Stimulated activated naive CD4-positive, alpha-beta T cell treated with Interleukin-2 at 50 U/mL for 16 hours (primary cell): ENCODE measurements at regions not wholly inside any gene's neighbourhood (a gene's known extent, or its start where the extent isn't known, plus 50 kb on each side); places are given as distances from the start of the nearest gene placed in this dataset.

Experiments
- DNase-seq: peaks from one replicate; lab custom pipeline; 2025; lab: John Stamatoyannopoulos, UW

DNA sequence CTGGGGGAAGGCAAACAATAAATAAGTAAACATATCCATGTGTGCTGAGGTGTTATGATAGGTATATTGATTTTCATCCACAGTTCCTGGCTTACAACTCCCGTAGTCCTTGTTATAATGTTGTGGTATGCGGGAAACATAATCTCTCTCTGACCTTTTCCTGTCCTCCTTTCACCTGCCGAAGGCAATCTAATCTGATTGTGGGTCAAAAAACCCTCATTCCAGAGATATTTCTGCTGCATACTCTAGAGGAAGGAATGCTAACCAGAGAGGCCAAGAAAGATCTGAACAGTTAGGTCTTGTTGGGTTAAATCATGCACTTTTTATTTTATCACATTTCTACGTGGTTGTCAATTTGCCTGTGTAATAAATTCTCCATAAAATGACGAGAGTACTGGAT lies 383.6 kb upstream of the SEMA6D start:
- DNase-seq, result no peak

DNA sequence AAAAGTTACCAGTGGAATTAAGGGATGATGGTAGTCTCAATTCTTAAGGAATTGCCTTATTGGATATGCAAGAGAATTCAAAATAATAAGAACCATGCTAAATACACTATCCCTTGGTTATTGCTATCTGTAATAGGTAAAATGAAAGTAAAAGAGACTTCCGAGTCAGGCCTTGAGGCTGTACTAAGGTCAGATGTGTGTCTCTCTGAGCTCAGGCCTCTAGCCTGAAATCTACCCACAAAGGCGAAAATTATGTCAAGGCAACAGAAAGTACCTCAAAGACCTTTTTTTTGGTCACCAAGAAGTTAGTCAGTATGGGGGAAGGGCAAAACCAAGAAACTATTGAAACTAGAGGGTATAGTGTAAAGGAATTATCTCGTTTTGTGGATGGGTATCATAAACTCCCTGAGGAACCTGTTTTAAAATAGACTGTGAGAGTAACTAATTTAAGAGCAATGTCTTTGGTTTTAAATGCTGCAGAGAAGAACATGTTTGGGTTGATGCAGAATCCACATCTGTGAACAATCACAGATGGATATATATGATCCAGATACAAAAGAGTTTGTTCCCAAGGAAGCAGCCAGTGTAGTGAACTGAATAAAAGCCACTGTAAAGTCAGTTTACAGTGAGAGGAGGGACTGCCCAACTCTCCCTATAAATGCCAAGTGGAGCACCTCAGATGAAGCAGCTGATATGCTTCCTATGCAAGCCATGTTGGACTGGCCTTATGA lies 382.3 kb upstream of the SEMA6D start:
- DNase-seq, result no peak

DNA sequence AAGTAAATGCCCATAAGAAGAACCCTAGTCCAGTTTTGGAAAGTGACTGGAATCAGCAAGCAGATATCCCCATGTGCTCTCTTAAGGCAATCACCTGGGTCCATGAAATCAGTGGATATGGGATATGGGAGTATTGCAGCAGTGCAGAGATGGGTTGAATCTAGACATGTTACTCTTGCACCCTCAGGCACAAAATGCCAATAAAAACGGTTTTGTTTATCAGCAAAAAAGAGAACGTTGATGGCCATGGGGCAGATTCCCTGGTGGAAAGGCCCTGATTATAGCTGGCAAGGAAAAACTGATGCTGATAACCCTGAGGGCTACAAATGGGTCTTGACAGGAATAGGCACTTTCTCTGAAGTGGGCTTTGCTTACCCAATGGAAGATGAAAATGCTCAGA lies 380.2 kb upstream of the SEMA6D start:
- no peak for DNase-seq

DNA sequence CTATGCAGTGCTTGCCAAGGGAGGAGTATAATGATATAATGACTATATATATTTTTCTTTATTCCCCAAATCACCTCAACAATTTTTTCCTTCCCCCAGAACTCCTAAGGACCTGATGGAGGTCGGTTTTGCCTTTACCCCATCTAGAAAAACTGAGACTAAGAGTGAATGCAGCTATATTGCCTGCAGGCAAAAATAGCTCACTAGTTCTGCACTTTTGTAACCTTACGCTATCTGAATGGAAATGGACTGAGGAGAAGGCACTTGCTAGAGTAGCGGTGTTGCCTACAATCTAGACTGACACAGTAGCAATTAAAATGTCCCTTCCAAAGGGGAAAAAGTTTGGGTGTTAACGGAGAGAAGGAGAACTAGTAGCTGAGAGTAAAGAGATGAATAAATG lies 379.5 kb upstream of the SEMA6D start:
- no peak for DNase-seq

DNA sequence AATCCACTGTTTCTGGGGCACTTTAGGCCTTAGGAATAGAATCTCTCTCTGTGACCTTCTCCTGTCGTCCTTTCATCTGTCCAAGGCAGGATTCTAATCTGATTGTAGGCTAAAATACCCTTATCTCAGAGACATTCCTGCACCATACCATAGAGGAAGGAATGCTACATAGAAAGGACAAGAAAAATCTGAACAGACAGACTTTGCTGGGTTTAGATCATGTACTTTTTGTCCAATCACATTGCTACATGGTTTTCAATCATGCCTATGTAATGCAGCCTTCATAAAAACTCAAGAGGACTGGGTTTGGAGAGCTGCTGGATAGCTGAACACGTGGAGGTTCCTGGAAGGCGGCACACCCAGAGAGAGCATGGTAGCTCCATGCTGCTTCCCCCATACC lies 378.5 kb upstream of the SEMA6D start:
- no peak for DNase-seq

DNA sequence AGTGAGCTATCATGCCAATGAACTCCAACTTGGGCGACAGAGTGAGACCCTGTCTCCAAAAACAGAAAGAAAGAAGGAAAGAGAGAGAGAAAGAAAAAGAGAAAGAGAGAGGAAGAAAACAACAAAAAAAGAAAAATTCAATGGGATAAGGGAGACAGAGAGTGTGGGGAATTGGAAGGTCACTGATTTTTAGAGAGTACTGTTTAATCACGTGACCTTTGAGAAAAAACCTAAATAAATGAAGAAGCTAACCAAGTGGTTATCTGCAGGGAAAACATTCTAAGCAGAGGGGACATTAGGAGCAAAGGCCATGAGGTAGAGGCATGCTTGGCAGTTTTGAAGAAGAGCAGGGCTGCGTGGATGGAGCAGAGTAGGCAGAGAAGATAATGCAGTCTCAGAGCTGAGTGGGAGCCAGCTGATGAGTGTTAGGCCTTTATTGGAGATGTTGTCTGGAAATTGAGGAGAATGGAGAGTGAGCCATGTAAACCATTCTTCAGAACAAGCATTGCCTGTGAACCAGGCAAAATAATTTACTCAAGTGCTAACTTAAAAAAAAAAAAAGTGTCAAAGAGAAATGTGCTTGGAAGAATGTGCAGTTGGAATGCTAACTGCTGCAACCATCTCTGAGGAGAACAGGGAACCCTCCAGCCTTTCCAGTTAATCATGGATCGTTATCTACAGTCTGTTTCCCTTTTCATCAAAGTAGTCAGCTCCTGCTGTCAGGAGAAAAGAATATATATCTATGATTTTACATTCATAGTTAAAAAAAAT lies 377.3 kb upstream of the SEMA6D start:
- no peak for DNase-seq

DNA sequence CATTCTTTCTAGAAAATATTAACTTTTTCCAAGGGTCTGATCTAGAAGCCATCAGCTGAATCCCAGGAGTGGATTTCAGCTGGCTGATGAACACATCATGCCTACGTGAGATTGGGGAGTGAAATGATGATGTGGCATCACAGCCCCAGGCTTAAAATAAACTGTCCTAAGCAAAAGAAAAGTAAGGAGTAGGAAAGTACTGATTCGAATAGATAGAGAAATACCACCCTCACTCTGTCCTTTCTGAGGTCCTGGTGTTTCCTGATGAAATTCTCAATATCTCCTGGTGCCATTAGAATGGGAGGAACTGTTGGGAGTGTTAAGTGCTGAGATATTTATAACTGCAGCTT lies 376.8 kb upstream of the SEMA6D start:
- DNase-seq, result no peak

DNA sequence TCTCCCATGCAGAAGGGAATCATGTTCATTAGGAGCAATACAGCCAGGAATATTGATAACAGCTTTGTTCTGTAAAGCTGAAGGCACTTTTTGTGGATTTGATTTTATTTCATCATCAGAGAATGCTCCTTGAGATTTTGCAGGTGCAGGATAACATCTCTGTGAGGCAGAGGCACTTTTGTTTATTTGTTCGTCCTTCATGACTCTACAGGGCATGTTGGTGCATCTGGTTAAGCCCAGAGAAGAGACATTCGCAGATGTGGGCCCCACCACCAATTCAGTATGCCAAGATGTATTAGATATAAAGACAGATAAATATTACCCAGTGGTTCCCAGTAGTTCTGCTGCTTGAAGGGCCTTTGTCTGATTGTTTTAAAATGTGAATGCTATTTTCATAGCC lies 368.1 kb upstream of the SEMA6D start:
- DNase-seq, result no peak

DNA sequence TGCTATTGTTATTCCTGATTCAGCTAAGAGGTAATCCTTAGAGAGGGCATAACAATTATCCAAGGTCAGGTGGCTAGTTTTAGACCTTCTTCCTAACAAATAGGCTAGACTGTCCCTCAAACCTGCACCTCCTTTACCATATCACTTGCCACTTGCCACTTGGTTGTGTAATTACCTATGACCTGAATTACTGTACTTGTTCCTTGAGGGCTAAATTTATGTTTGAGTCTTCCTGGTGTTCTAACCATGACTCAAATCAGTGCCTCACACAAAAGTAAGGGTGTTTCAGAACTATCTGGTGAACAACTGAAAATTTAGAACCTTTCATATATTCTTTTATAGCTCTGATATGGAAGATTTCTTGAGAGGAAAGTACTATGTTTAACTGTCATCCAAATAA lies 365.8 kb upstream of the SEMA6D start:
- DNase-seq, result no peak

DNA sequence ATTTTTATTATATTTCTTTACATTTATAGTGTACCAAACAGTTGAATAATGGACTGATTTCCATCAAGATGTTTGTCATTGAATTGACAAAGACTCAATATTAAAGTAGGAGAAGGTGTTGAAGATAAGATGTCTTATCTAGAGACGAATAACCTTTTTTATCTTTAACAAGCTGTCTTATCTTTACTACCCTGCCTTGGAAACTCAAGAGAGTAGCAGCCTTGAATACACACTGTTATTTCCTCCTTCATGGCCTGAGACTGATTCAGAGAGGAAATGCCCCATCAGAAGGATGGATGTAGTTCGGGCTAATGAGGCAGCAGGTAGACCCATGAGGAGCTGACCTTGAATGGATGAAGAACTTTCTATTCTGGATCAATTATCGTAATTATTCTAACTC lies 365.1 kb upstream of the SEMA6D start:
- DNase-seq, result no peak

DNA sequence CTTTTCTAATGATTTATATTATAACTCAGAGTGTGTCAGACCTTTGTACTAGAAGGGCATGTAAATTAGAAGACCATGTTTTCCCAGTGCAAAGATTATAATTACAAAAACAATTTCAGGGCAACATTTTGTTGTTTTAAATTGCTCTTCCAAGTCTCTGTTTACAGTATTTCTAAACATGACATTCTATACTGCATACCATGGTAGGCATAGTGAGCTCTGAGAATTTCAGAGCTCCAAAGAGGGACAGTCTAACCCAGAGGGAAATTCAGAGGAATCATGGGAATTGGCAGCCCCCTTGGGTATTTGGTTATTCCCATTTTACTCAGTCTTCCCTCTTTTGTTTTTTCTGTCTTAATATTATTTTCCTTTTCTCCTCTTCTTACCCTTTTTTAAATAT lies 361.5 kb upstream of the SEMA6D start:
- no peak for DNase-seq

DNA sequence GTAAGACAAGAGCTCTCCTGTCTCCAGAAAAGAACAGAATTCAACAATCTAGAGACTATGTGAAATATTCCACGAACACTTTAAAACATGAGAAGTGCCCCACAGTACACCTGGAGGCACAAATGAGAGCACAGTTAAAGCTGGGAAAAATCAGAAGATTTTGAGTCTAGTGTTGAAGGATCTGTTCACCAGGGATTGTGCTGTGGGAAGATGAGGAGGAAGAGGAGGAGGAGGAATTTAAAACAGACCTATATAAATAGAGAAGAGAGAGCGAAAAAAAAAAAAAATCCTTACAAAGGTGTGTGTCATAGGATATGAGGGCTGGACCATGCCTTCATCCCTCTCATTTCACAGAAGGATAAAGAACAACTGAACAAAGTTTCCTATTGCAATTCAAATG lies 361.0 kb upstream of the SEMA6D start:
- DNase-seq, result no peak

DNA sequence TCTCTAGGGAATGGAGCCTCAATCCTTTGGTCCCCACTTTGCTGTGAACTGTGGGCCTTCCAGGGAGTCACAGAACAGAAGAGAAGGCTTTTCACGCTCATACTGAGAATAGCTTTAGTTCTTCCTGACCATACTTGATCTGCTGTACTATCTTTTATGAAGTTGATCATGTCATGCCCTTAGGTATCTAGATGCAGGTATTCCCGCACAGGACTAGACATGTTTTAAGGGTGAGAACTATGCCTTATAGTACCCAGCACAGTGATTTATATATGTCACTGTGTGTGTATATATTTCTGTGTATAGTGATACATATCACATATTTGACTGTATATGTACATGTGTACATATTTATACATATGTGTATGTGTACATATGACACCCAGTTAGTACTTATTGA lies 358.4 kb upstream of the SEMA6D start:
- DNase-seq, result no peak

DNA sequence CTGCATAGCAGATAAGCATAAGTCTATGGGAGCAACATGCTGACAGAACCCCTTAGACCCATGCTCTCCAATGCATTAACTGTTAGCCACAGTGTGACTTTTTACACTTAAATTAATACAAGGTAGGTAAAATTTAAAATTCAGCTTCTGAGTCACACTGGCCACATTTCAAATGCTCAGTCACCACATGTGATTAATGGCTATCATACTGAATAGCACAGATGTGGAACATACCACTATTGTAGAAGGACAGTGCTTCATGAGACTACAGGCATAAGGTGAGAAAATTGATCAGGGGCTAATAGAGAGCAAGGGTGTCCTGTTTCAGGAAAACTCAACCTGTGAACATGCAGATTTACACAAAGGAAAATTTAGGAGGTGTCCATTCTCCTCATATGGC lies 357.0 kb upstream of the SEMA6D start:
- no peak for DNase-seq

DNA sequence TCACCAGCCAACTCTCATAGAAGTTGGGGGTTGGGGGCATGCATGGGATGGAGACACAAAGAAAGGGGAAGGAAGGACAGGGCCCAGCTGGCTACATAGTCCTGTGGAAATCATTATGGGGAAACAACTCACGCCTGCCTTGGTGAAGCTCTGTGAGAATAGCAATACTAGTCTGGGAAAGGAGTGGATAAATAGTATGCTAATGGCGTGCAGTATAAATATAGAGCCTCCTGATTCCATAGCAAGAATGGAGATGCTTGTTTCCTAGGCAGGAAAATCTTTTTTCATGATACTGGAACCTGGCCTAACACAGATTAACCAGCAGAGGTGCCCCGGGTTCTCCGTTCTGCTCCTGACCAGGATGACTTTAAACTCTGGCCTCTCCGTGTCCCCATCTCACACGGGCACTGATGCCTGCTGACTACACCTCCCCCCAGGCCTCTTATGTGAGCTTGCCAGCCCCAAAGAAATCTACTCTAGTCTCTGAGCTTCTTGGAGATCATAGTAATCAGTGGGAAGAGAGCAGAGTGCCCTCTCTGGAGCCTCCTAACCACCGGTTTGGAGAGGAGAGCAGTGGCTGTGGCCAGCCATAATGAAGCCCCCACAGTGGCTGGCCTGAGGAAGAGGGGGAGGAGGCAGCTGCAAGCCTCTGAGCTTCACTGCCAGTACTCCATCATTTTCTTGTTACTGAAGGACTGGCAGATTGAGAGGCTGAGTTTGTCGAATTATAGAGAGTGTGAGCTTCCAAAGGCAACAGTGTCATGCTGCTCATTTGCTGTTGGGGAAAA lies 355.0 kb upstream of the SEMA6D start:
- DNase-seq, result no peak

DNA sequence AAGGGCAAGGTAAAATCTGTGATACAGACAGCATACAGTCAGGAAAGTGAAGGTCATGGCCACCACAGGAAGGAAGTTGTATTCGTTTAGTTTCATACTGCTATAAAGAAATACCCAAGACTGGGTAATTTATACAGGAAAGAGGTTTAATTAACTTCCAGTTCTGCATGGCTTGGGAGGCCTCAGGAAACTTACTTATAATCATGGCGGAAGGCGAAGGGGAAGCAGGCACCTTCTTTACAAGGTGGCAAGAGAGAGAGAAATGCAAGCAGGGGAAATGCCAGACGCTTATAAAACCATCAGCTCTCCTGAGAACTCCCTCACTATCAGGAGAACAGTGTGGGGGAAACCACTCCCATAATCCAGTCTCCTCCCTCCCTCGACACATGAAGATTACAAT lies 353.7 kb upstream of the SEMA6D start:
- no peak for DNase-seq

DNA sequence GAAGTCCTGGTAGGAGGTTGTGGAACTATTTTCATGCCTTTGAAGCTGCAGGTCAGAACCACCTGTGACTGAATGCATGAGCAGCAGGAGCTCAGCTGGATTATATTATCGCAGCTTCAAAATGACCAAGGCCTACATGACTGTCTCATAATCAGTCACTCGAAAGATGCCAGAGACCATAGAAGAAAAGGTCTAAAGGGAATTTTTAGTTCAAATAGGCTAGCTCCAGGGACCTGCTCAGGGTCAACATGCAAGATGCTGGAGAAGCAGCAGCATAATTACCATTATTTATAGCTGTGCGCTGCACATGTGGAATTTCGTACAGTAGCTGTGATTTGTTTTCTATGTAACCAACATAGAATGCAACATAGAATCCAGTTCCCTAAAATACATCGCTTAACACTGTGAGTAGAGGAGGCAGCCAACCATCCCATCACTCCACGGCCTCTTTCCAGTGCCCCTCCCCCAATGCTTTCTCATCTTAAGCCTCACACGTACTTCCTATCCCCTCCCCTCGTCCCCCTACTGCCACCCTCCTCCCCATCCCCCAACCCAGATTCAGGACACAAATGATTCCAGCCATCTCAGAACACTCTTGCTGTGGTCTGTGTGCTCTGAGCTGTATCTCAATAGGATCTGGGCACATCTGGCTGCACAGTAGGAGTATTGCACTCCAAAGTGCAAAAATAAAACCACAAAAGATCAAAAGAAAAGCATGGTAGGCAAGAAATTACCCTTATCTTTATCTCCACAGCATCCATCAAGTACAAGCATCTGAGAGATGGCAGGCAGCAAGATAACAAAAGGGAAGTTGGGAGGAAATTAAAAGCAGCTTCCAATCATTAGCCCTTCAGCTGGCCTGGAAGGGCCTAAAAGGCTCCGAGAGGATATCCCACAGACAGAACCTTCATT lies 352.8 kb upstream of the SEMA6D start:
- DNase-seq, result no peak

DNA sequence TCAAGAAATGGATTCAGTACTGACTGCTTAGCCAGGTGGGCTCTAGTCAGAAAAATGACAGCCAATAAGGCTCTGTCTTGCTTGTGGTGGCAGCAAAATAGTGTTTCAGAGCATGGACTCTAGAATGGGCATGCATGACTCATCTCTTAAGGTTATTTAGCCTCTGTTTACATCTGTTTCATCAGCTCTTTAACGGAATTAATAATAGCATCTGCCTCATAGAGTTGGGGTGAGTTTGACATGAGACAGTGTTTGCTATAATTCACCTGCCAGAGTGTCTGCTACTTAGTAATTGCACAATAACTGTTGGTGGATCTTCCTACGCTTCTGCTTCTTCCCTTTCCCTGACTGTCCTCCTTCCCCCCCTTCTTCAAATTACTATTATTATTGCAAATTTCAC lies 350.4 kb upstream of the SEMA6D start:
- DNase-seq, result no peak

DNA sequence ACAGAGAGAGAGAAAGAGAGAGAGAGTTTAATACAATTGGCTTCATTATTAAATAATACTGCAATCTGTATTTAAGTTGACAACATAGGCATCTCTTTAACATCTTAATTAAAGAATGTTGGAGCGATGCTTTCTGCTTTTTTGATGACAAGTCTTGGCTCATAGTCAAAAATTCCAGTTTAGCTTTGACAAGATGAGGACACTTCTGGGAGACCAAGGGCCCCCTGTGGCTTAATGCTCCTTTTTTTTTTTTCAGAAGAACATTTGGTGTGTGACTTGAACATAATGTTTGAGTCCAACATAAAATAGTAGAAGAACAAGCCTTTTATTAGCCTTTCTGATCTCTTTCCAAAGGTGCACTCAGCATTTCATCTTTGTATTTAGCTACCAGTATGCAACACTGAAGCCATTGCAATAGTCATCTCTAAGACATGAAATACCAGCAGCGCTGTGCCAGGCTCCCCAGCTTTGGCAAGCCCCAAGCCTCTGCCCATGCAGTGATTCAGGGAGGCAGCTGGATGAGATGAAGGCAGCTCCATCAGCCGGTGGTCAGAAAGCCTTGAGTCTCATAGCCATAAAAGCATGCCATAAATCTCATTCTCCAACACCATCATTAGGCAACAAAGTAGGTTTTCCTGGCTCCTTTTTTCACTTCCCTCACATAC lies 349.4 kb upstream of the SEMA6D start:
- no peak for DNase-seq

DNA sequence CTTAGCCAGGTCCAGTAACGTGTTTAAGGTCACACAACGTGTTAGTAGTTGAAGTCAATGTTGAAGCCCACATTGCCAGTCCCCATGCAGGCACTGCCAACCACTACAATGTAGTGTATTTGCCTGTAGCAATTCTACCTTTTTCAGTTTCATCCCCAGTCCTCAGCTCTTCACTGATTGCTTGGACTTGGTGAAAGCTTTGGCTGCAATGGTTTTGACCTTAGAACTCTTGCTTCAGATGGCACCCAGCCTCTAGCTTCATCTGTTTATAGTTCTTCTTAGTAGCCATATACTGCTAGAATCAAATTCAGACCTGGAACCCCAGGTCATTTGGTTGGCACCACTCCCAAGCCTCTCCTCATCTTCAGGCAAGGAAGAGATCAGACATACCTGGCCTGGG lies 345.4 kb upstream of the SEMA6D start:
- DNase-seq, result no peak

DNA sequence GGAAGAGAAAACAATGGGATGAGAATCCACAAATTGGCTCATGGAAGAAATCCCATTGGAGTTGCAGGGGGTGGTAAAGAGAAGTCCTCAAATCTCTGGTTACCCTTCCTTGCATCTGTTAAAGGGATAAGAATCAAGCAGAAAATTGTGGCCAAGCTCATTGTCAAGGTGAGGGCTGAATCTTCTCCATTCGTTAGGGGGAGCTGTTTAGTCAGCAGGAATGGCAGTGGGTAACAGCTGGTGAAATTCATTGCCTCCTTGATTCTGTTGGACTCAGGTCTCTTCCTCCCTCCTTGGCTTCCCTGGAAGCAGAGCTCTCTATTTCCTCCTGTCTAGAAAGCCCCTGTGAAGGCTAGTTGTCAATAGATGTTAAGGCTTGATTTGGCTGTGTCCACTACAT lies 343.1 kb upstream of the SEMA6D start:
- no peak for DNase-seq

DNA sequence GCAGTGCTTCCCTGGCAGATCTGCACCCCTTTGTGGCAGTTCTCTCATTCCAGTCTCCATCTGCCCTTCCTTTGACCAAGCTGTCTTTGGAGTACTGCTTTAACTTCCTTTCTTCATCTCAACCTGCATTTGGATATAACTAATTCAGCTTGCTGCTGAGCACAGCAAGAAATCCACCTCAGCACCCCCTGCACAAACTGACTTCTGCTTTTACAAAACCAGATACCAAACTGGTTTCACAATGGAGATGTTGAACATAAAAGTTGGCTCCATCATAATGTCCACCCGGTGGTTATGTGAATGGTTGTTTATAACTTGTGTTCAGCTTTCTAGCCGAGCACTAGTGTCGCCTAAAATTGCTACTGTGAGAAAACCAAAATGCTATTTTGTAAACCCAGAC lies 341.1 kb upstream of the SEMA6D start:
- no peak for DNase-seq
